Panc1 (cell line): ENCODE measurements at regions not wholly inside any gene's neighbourhood (a gene's known extent, or its start where the extent isn't known, plus 50 kb on each side); places are given as distances from the start of the nearest gene placed in this dataset.

ENCODE experiments used
- CTCF ChIP-seq: fragments of 450-650 bp; IDR thresholded peaks from 2 replicates; pipeline ENCODE4 v1.5.1; 2017; ENCODE audit warnings: mild to moderate bottlenecking
- POLR2AphosphoS5 ChIP-seq: IDR thresholded peaks from 2 replicates; pipeline ENCODE4 v1.6.1; 2012; ENCODE audit warnings: mild to moderate bottlenecking, low read depth, low read length, moderate library complexity
- REST ChIP-seq, 2 experiments: IDR thresholded peaks; 2 replicates each; pipeline ENCODE4 v1.6.1; 2011 to 2012; ENCODE audit warnings: low read depth in 2 of 2, control low read depth in 1 of 2, low read length in 1 of 2, mild to moderate bottlenecking in 1 of 2, moderate library complexity in 1 of 2; ENCODE audit not compliant: insufficient read depth in 1 of 2
- TCF7L2 ChIP-seq: IDR thresholded peaks from 2 replicates; pipeline ENCODE4 v1.6.1; 2011; ENCODE audit warnings: mild to moderate bottlenecking, low read depth, low read length, inconsistent platforms

- TF ChIP-seq CTCF = no peak
- TF ChIP-seq POLR2AphosphoS5 = no peak
- TF ChIP-seq TCF7L2 = no peak
- no peak for TF ChIP-seq REST (IDR thresholded peaks at IDR 0.05; ENCODE audit: insufficient read depth in 1 of 2, low read depth in 2 of 2, low read length in 1 of 2)
Measured at GRCh38 chr17:72342061-72342460, 221.2 kb downstream of the SOX9 start.
